Fibroblast of lung (primary cell): ENCODE measurements at regions not wholly inside any gene's neighbourhood (a gene's known extent, or its start where the extent isn't known, plus 50 kb on each side); places are given as distances from the start of the nearest gene placed in this dataset.

Source experiments
- DNase-seq, 2 donors: peaks; one replicate each; pipeline versions ENCODE4 v3.0.0 to v3.0.0-alpha.2; 2010; ENCODE audit warnings: low read depth in 2 of 2
- H2AFZ ChIP-seq: 2 replicates; pipeline ENCODE4 v1.5.1; 2012; ENCODE audit warnings: low read length, control low read depth, inconsistent platforms
- H3K27ac ChIP-seq: 2 replicates; pipeline ENCODE4 v1.5.1; 2011; ENCODE audit warnings: low read length, control low read depth; ENCODE audit not compliant: insufficient read depth
- H3K27me3 ChIP-seq: 2 replicates; pipeline ENCODE4 v1.5.1; 2011; ENCODE audit warnings: mild to moderate bottlenecking, low read length; ENCODE audit not compliant: control insufficient read depth, insufficient read depth
- H3K36me3 ChIP-seq: 2 replicates; pipeline ENCODE4 v1.5.1; 2011; ENCODE audit warnings: low read length; ENCODE audit not compliant: control insufficient read depth, insufficient read depth
- H3K4me1 ChIP-seq: 2 replicates; pipeline ENCODE4 v1.5.1; 2011; ENCODE audit warnings: low read length; ENCODE audit not compliant: control insufficient read depth, insufficient read depth; ENCODE audit errors: extremely low read depth
- H3K4me2 ChIP-seq: 2 replicates; pipeline ENCODE4 v1.5.1; 2011; ENCODE audit warnings: low read length, control low read depth; ENCODE audit not compliant: insufficient read depth; ENCODE audit errors: extremely low read depth
- H3K4me3 ChIP-seq, 4 experiments: fragments of 200-600 bp in 1 of 4; sonication (generic) in 1 of 4; replicated peaks in 1 of 4; 2 replicates each; pipeline ENCODE4 v1.5.1; 2011 to 2016; ENCODE audit warnings: low read length in 4 of 4, low read depth in 3 of 4, mild to moderate bottlenecking in 3 of 4, control low read depth in 2 of 4, inconsistent platforms in 1 of 4, mixed read lengths in 1 of 4; ENCODE audit not compliant: insufficient read depth in 1 of 4; ENCODE audit errors: control extremely low read depth in 1 of 4
- H3K79me2 ChIP-seq: 2 replicates; pipeline ENCODE4 v1.5.1; 2012; ENCODE audit warnings: mild to moderate bottlenecking, low read length, inconsistent platforms; ENCODE audit not compliant: control insufficient read depth, insufficient read depth
- H3K9ac ChIP-seq: 2 replicates; pipeline ENCODE4 v1.5.1; 2011; ENCODE audit warnings: mild to moderate bottlenecking, low read length, control low read depth; ENCODE audit not compliant: insufficient read depth
- H3K9me3 ChIP-seq: 2 replicates; pipeline ENCODE4 v1.5.1; 2012; ENCODE audit warnings: low read depth, low read length; ENCODE audit not compliant: control insufficient read depth, insufficient read depth
- H4K20me1 ChIP-seq: 2 replicates; pipeline ENCODE4 v1.5.1; 2011; ENCODE audit warnings: low read length; ENCODE audit not compliant: control insufficient read depth, insufficient read depth; ENCODE audit errors: extremely low read depth
- EZH2 ChIP-seq: IDR thresholded peaks from 2 replicates; pipeline ENCODE4 v1.5.1; 2012; ENCODE audit warnings: low read length, control low read depth, mild to moderate bottlenecking; ENCODE audit errors: missing control alignments
- TF ChIP-seq, protein P1 (sequence below), 2 donors: IDR thresholded peaks in 1 of 2; conservative IDR thresholded peaks in 1 of 2; 1 replicate in 1 of 2; 2 replicates in 1 of 2; pipeline ENCODE4 v1.5.1; 2011 to 2012; ENCODE audit warnings: low read length in 2 of 2, control low read depth in 1 of 2, inconsistent platforms in 1 of 2, low read depth in 1 of 2, mild to moderate bottlenecking in 1 of 2

DNA sequence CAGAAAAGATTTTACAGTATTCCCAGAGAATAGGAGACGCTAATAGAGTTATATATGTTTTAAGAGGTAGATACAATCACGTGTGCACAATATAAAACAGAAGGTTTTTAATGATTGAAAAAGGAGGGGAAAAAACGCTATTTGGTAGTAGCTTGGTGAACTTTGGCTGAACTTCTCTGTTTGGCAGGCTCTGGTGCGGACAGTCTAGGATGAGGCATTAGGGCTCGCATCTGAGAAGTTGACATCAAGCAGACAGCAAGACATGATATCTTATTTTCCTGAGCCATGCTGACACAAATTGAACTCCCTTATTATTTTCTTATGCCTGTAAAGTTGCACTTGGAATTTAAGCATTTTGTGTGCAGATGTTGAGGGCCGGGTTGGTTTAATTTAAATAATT, 176.6 kb downstream of the EN1 start:
- TF ChIP-seq EZH2 = no peak
- H3K4me2 ChIP-seq = no peak overlapping the region

DNA sequence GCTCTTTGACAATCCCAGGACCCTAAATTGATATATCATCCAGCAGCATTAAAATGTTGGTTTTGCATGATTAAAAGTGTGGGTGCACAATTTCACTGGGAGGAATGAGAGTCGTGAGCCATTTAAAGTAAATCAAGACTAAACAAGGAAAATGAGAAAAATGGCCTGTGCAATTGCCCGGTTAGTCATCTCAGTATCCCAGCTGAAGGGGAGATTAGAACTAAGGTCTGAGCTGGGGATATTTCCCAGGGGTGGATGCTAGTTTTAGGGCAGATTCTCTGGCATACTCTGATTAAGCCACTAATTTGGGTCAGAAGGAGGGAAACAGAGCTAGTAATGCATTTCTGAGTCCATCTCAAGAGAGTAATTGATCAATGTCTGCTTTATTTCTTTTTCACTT, 177.2 kb downstream of the EN1 start:
- H3K36me3 ChIP-seq = no peaks in the 10 kb centered on the region
- H3K4me3 ChIP-seq = no peak overlapping the region
- H4K20me1 ChIP-seq = no peaks in the 10 kb centered on the region
- peak overlapping the region; percentile 85 for H3K27ac ChIP-seq
- no peaks in the 10 kb centered on the region for H3K9me3 ChIP-seq
- H3K4me1 ChIP-seq = peaks cover 21% of the 10 kb centered on the region
- H3K9ac ChIP-seq = no peak overlapping the region
- no peaks in the 10 kb centered on the region for H3K79me2 ChIP-seq
- no peak for TF ChIP-seq EZH2
- TF ChIP-seq, protein P1, sequence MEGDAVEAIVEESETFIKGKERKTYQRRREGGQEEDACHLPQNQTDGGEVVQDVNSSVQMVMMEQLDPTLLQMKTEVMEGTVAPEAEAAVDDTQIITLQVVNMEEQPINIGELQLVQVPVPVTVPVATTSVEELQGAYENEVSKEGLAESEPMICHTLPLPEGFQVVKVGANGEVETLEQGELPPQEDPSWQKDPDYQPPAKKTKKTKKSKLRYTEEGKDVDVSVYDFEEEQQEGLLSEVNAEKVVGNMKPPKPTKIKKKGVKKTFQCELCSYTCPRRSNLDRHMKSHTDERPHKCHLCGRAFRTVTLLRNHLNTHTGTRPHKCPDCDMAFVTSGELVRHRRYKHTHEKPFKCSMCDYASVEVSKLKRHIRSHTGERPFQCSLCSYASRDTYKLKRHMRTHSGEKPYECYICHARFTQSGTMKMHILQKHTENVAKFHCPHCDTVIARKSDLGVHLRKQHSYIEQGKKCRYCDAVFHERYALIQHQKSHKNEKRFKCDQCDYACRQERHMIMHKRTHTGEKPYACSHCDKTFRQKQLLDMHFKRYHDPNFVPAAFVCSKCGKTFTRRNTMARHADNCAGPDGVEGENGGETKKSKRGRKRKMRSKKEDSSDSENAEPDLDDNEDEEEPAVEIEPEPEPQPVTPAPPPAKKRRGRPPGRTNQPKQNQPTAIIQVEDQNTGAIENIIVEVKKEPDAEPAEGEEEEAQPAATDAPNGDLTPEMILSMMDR (conservative IDR thresholded peaks at IDR 0.05 in 1 of 2, IDR thresholded peaks at IDR 0.05 in 1 of 2; ENCODE audit: low read depth in 1 of 2, low read length in 2 of 2) = no peak
- DNase-seq = peak in 1 of 2 donors; percentile 65
- H3K4me2 ChIP-seq = peak overlapping the region; percentile 68
- no peaks in the 10 kb centered on the region for H3K27me3 ChIP-seq
- H2AFZ ChIP-seq = no peak overlapping the region

More for the DNA sequence above, 176.6 kb downstream of the EN1 start:
- peaks cover 21% of the 10 kb centered on the region for H3K4me1 ChIP-seq
- no peaks in the 10 kb centered on the region for H3K36me3 ChIP-seq
- H3K27me3 ChIP-seq = no peaks in the 10 kb centered on the region
- peak; percentile 70 to 88 for DNase-seq
- H3K4me3 ChIP-seq = no peak overlapping the region
- H2AFZ ChIP-seq = no peak overlapping the region
- no peak overlapping the region for H3K27ac ChIP-seq
- H3K79me2 ChIP-seq = no peaks in the 10 kb centered on the region
- no peaks in the 10 kb centered on the region for H3K9me3 ChIP-seq
- no peak overlapping the region for H3K9ac ChIP-seq
- no peaks in the 10 kb centered on the region for H4K20me1 ChIP-seq

DNA sequence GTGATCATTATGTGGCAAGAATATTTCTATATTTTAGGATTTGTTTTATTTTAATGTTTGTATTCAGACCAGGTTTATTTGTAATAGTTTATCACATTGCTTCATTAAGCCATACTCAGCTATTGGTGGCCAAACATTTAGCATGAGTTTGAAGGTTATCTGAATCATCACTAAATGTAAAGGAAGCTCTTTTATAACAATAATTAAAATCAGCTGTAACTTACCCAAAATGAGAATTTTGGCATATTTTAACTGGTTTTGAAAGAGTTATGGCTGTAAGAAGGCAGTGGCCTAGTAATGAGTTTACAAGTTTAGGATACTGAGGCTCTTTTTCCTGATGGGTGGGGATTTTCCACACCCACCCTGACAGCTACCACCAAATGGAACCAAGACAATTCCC, 177.8 kb downstream of the EN1 start:
- no peak for TF ChIP-seq EZH2
- TF ChIP-seq, protein P1 (conservative IDR thresholded peaks at IDR 0.05 in 1 of 2, IDR thresholded peaks at IDR 0.05 in 1 of 2; ENCODE audit: low read depth in 1 of 2, low read length in 2 of 2) = no peak
- Histone ChIP-seq H3K4me2 (peak overlapping the region; percentile 68), H3K27ac (peak overlapping the region; percentile 85), H2AFZ (no peak overlapping the region), H3K27me3 (no peaks in the 10 kb centered on the region), H3K9ac (no peak overlapping the region), H4K20me1 (no peaks in the 10 kb centered on the region), H3K9me3 (no peaks in the 10 kb centered on the region), H3K36me3 (no peaks in the 10 kb centered on the region), H3K79me2 (no peaks in the 10 kb centered on the region), H3K4me1 (peaks cover 21% of the 10 kb centered on the region), H3K4me3 (peak overlapping the region in 1 of 4 experiments; percentile 12)
- no peak for DNase-seq
